HPDE6-E6E7 (cell line): ENCODE measurements at regions not wholly inside any gene's neighbourhood (a gene's known extent, or its start where the extent isn't known, plus 50 kb on each side); places are given as distances from the start of the nearest gene placed in this dataset.

Experiments used
- DNase-seq: peaks from one replicate; pipeline ENCODE4 v3.0.0; 2011; ENCODE audit warnings: missing footprints; ENCODE audit errors: extremely low spot score

- DNase-seq = no peak
Observed at GRCh38 chr1:112788054-112788453, 72.9 kb upstream of the PPM1J start.

- DNase-seq = no peak
Observed at GRCh38 chr1:112783059-112783458, 67.9 kb upstream of the PPM1J start.

GRCh38 chr1:112779665-112780526, 64.8 kb upstream of the PPM1J start:
- no peak for DNase-seq

- DNase-seq = no peak
Observed at GRCh38 chr1:112778137-112778536, 63.0 kb upstream of the PPM1J start.

- DNase-seq = no peak
Observed at GRCh38 chr1:112776688-112777087, 61.6 kb upstream of the PPM1J start.

GRCh38 chr1:112772781-112773180, 57.6 kb upstream of the PPM1J start:
- DNase-seq = no peak

- DNase-seq = no peak
Observed at GRCh38 chr1:112770724-112771123, 55.6 kb upstream of the PPM1J start.

GRCh38 chr1:112769611-112770010, 54.5 kb upstream of the PPM1J start:
- no peak for DNase-seq

- no peak for DNase-seq
Observed at GRCh38 chr1:112767646-112768045, 52.5 kb upstream of the PPM1J start.
